ENCODE measurements at regions not wholly inside any gene's neighbourhood (a gene's known extent, or its start where the extent isn't known, plus 50 kb on each side); places are given as distances from the start of the nearest gene placed in this dataset.
A peak's percentile ranks its signal among the peaks of the same experiment; 100 is the strongest.

GRCh38 chr3:146750196-146750595 lies 145.1 kb upstream of the PLSCR5 start:
- no peak for FAIRE-seq
- no peak for DNase-seq (ENCODE audit: insufficient read length, low spot score)
- TF ChIP-seq PAX5 (IDR thresholded peaks at IDR 0.05; ENCODE audit: insufficient read depth, low read length, severe bottlenecking) (no peak), POU2F2 (IDR thresholded peaks at IDR 0.05; ENCODE audit: low read depth, low read length) (no peak), TAF1 (IDR thresholded peaks at IDR 0.05; ENCODE audit: low read depth, low read length) (no peak), SPI1 (IDR thresholded peaks at IDR 0.05; ENCODE audit: low read depth, low read length) (no peak), POLR2AphosphoS5 (IDR thresholded peaks at IDR 0.05; ENCODE audit: low read depth, low read length) (no peak), POLR2A (IDR thresholded peaks at IDR 0.05; ENCODE audit: low read depth, low read length) (no peak)

GRCh38 chr3:146747928-146748327 lies 142.8 kb upstream of the PLSCR5 start:
- no peak for FAIRE-seq
- TF ChIP-seq POLR2AphosphoS5 (IDR thresholded peaks at IDR 0.05; ENCODE audit: low read depth, low read length) (no peak), POU2F2 (IDR thresholded peaks at IDR 0.05; ENCODE audit: low read depth, low read length) (no peak), POLR2A (IDR thresholded peaks at IDR 0.05; ENCODE audit: low read depth, low read length) (no peak), SPI1 (IDR thresholded peaks at IDR 0.05; ENCODE audit: low read depth, low read length) (no peak), TAF1 (IDR thresholded peaks at IDR 0.05; ENCODE audit: low read depth, low read length) (no peak), PAX5 (IDR thresholded peaks at IDR 0.05; ENCODE audit: insufficient read depth, low read length, severe bottlenecking) (no peak)
- no peak for DNase-seq (ENCODE audit: insufficient read length, low spot score)

- FAIRE-seq = no peak
- no peak for TF ChIP-seq POU2F2 (IDR thresholded peaks at IDR 0.05; ENCODE audit: low read depth, low read length)
- no peak for TF ChIP-seq TAF1 (IDR thresholded peaks at IDR 0.05; ENCODE audit: low read depth, low read length)
- no peak for TF ChIP-seq PAX5 (IDR thresholded peaks at IDR 0.05; ENCODE audit: insufficient read depth, low read length, severe bottlenecking)
- TF ChIP-seq POLR2A (IDR thresholded peaks at IDR 0.05; ENCODE audit: low read depth, low read length) = no peak
- no peak for TF ChIP-seq POLR2AphosphoS5 (IDR thresholded peaks at IDR 0.05; ENCODE audit: low read depth, low read length)
- TF ChIP-seq SPI1 (IDR thresholded peaks at IDR 0.05; ENCODE audit: low read depth, low read length) = no peak
- DNase-seq (ENCODE audit: insufficient read length, low spot score) = no peak
These were observed 141.9 kb upstream of the PLSCR5 start for GRCh38 chr3:146747051-146747450.

- FAIRE-seq (no peak), DNase-seq (ENCODE audit: insufficient read length, low spot score) (no peak)
- TF ChIP-seq POLR2A (IDR thresholded peaks at IDR 0.05; ENCODE audit: low read depth, low read length) = no peak
- no peak for TF ChIP-seq POLR2AphosphoS5 (IDR thresholded peaks at IDR 0.05; ENCODE audit: low read depth, low read length)
- no peak for TF ChIP-seq TAF1 (IDR thresholded peaks at IDR 0.05; ENCODE audit: low read depth, low read length)
- TF ChIP-seq PAX5 (IDR thresholded peaks at IDR 0.05; ENCODE audit: insufficient read depth, low read length, severe bottlenecking) = no peak
- no peak for TF ChIP-seq POU2F2 (IDR thresholded peaks at IDR 0.05; ENCODE audit: low read depth, low read length)
- TF ChIP-seq SPI1 (IDR thresholded peaks at IDR 0.05; ENCODE audit: low read depth, low read length) = no peak
These were observed 141.0 kb upstream of the PLSCR5 start for GRCh38 chr3:146746190-146746589.

- DNase-seq (ENCODE audit: insufficient read length, low spot score) (no peak), FAIRE-seq (no peak)
- TF ChIP-seq PAX5 (IDR thresholded peaks at IDR 0.05; ENCODE audit: insufficient read depth, low read length, severe bottlenecking) (no peak), TAF1 (IDR thresholded peaks at IDR 0.05; ENCODE audit: low read depth, low read length) (no peak), POLR2AphosphoS5 (IDR thresholded peaks at IDR 0.05; ENCODE audit: low read depth, low read length) (no peak), SPI1 (IDR thresholded peaks at IDR 0.05; ENCODE audit: low read depth, low read length) (no peak), POU2F2 (IDR thresholded peaks at IDR 0.05; ENCODE audit: low read depth, low read length) (no peak), POLR2A (IDR thresholded peaks at IDR 0.05; ENCODE audit: low read depth, low read length) (no peak)
These were observed 134.1 kb upstream of the PLSCR5 start for GRCh38 chr3:146739203-146739671.

- DNase-seq (ENCODE audit: insufficient read length, low spot score) (no peak), FAIRE-seq (no peak)
- TF ChIP-seq TAF1 (IDR thresholded peaks at IDR 0.05; ENCODE audit: low read depth, low read length) (no peak), POLR2AphosphoS5 (IDR thresholded peaks at IDR 0.05; ENCODE audit: low read depth, low read length) (no peak), SPI1 (IDR thresholded peaks at IDR 0.05; ENCODE audit: low read depth, low read length) (no peak), POLR2A (IDR thresholded peaks at IDR 0.05; ENCODE audit: low read depth, low read length) (no peak), PAX5 (IDR thresholded peaks at IDR 0.05; ENCODE audit: insufficient read depth, low read length, severe bottlenecking) (no peak), POU2F2 (IDR thresholded peaks at IDR 0.05; ENCODE audit: low read depth, low read length) (no peak)
These were observed 127.2 kb upstream of the PLSCR5 start for GRCh38 chr3:146732325-146732724.

GRCh38 chr3:146715170-146715569 lies 110.0 kb upstream of the PLSCR5 start:
- FAIRE-seq (no peak), DNase-seq (ENCODE audit: insufficient read length, low spot score) (no peak)
- TF ChIP-seq POLR2A (IDR thresholded peaks at IDR 0.05; ENCODE audit: low read depth, low read length) = no peak
- TF ChIP-seq TAF1 (IDR thresholded peaks at IDR 0.05; ENCODE audit: low read depth, low read length) = no peak
- no peak for TF ChIP-seq POU2F2 (IDR thresholded peaks at IDR 0.05; ENCODE audit: low read depth, low read length)
- no peak for TF ChIP-seq SPI1 (IDR thresholded peaks at IDR 0.05; ENCODE audit: low read depth, low read length)
- TF ChIP-seq POLR2AphosphoS5 (IDR thresholded peaks at IDR 0.05; ENCODE audit: low read depth, low read length) = no peak
- TF ChIP-seq PAX5 (IDR thresholded peaks at IDR 0.05; ENCODE audit: insufficient read depth, low read length, severe bottlenecking) = no peak

- TF ChIP-seq POU2F2 (IDR thresholded peaks at IDR 0.05; ENCODE audit: low read depth, low read length) (no peak), POLR2AphosphoS5 (IDR thresholded peaks at IDR 0.05; ENCODE audit: low read depth, low read length) (no peak), SPI1 (IDR thresholded peaks at IDR 0.05; ENCODE audit: low read depth, low read length) (no peak), POLR2A (IDR thresholded peaks at IDR 0.05; ENCODE audit: low read depth, low read length) (no peak), PAX5 (IDR thresholded peaks at IDR 0.05; ENCODE audit: insufficient read depth, low read length, severe bottlenecking) (no peak), TAF1 (IDR thresholded peaks at IDR 0.05; ENCODE audit: low read depth, low read length) (no peak)
- no peak for FAIRE-seq
These were observed 107.7 kb upstream of the PLSCR5 start for GRCh38 chr3:146712806-146713205.

GRCh38 chr3:146709969-146710368 lies 104.8 kb upstream of the PLSCR5 start:
- TF ChIP-seq POLR2AphosphoS5 (IDR thresholded peaks at IDR 0.05; ENCODE audit: low read depth, low read length) (no peak), SPI1 (IDR thresholded peaks at IDR 0.05; ENCODE audit: low read depth, low read length) (no peak), PAX5 (IDR thresholded peaks at IDR 0.05; ENCODE audit: insufficient read depth, low read length, severe bottlenecking) (no peak), POLR2A (IDR thresholded peaks at IDR 0.05; ENCODE audit: low read depth, low read length) (no peak), TAF1 (IDR thresholded peaks at IDR 0.05; ENCODE audit: low read depth, low read length) (no peak), POU2F2 (IDR thresholded peaks at IDR 0.05; ENCODE audit: low read depth, low read length) (no peak)
- DNase-seq (ENCODE audit: insufficient read length, low spot score) (no peak), FAIRE-seq (no peak)

More at GRCh38 chr3:146712806-146713205, 107.7 kb upstream of the PLSCR5 start:
- DNase-seq (ENCODE audit: insufficient read length, low spot score) = no peak

- DNase-seq (ENCODE audit: insufficient read length, low spot score) (peak; percentile 0), FAIRE-seq (no peak)
- TF ChIP-seq PAX5 (IDR thresholded peaks at IDR 0.05; ENCODE audit: insufficient read depth, low read length, severe bottlenecking) = no peak
- no peak for TF ChIP-seq TAF1 (IDR thresholded peaks at IDR 0.05; ENCODE audit: low read depth, low read length)
- no peak for TF ChIP-seq POLR2AphosphoS5 (IDR thresholded peaks at IDR 0.05; ENCODE audit: low read depth, low read length)
- TF ChIP-seq POU2F2 (IDR thresholded peaks at IDR 0.05; ENCODE audit: low read depth, low read length) = no peak
- TF ChIP-seq POLR2A (IDR thresholded peaks at IDR 0.05; ENCODE audit: low read depth, low read length) = no peak
- no peak for TF ChIP-seq SPI1 (IDR thresholded peaks at IDR 0.05; ENCODE audit: low read depth, low read length)
These were observed 100.1 kb upstream of the PLSCR5 start for GRCh38 chr3:146705225-146705624.

Measured in GM12891 (cell line).